ENCODE measurements at regions not wholly inside any gene's neighbourhood (a gene's known extent, or its start where the extent isn't known, plus 50 kb on each side); places are given as distances from the start of the nearest gene placed in this dataset.

DNA sequence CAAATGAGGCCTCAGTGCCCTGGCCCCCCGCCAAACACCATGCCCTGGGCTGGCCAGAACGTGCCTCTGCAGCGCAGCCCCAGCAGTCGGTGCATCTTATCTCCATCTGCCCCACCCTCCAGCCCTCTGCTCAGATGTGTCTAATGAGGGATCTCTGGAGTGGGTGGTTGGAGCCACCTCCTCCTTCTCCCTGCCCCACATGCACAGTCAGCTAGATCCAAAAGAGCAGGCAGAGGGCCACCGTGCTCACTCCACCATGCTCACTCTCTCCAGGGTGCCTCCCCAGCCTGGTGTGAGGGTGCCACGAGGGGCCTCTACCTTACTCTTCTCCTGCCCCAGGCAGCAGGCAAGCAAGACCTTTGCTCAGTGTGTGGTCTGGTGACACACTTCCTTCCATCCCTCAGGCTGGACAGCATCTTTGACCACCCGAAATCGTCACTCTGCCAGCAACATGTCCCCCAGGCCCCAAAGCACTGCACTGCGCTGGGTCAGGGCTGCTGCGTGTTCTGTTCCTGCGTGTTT lies 266.1 kb upstream of the HDAC4 start:
- TF ChIP-seq CTCF (IDR thresholded peaks at IDR 0.05) (no peak), ZFX (IDR thresholded peaks at IDR 0.05; ENCODE audit: borderline replicate concordance) (no peak)

Data from 22Rv1 (cell line).